ENCODE measurements at regions not wholly inside any gene's neighbourhood (a gene's known extent, or its start where the extent isn't known, plus 50 kb on each side); places are given as distances from the start of the nearest gene placed in this dataset.

DNA sequence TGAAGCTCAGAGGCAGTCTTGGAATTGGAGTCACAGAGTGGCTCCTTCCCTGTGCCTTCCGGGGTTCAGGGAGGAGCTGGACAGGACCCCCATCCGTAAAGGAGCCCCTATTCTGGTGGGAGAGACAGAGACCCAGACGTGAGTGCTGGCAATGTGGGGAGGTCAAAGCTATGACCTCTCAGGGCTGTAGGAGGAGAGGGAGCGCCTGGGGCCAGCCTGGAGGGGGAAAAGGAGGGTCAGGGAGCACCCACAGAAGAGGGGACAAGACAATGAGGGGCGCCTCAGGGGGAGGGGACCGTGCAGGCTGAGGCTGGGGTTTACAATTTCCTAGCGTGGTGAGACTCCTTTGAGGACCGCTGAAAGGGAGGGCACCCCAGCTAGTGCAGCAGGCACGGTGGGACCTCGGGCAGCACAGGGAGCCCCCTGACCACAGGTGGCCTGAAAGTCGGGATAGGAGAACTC lies 97.9 kb upstream of the LRPAP1 start:
- TF ChIP-seq, protein P1, sequence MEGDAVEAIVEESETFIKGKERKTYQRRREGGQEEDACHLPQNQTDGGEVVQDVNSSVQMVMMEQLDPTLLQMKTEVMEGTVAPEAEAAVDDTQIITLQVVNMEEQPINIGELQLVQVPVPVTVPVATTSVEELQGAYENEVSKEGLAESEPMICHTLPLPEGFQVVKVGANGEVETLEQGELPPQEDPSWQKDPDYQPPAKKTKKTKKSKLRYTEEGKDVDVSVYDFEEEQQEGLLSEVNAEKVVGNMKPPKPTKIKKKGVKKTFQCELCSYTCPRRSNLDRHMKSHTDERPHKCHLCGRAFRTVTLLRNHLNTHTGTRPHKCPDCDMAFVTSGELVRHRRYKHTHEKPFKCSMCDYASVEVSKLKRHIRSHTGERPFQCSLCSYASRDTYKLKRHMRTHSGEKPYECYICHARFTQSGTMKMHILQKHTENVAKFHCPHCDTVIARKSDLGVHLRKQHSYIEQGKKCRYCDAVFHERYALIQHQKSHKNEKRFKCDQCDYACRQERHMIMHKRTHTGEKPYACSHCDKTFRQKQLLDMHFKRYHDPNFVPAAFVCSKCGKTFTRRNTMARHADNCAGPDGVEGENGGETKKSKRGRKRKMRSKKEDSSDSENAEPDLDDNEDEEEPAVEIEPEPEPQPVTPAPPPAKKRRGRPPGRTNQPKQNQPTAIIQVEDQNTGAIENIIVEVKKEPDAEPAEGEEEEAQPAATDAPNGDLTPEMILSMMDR (conservative IDR thresholded peaks at IDR 0.05 in 1 of 2, IDR thresholded peaks at IDR 0.05 in 1 of 2; ENCODE audit: extremely low read depth in 1 of 2, insufficient read depth in 1 of 2, low read depth in 1 of 2, low read length in 2 of 2): no peak
- TF ChIP-seq EZH2 (IDR thresholded peaks at IDR 0.05; ENCODE audit: borderline replicate concordance, low read length): no peak
